ENCODE measurements at regions not wholly inside any gene's neighbourhood (a gene's known extent, or its start where the extent isn't known, plus 50 kb on each side); places are given as distances from the start of the nearest gene placed in this dataset.
"Not testable (repeated sequence)": the region's sequence is repeated elsewhere in the genome, so short reads cannot be mapped to it uniquely, and the experiment has no call there.

GRCh38 chrX:43283187-43283586 lies 372.9 kb upstream of the MAOA start:
- H3K9ac ChIP-seq (ENCODE audit: low read depth in 1 of 2, low read length in 2 of 2) = no peak overlapping the region
- 85% methylated on average over 1 of the region's 1 CpG for WGBS
- H3K4me1 ChIP-seq (ENCODE audit: control insufficient read depth in 4 of 4, insufficient read depth in 4 of 4, low read length in 3 of 4) = no peaks in the 10 kb centered on the region
- H3K9me3 ChIP-seq (ENCODE audit: control insufficient read depth in 4 of 4, low read length in 3 of 4) = no peaks in the 10 kb centered on the region
- H3K4me3 ChIP-seq (ENCODE audit: low read depth in 1 of 3, low read length in 3 of 3) = no peak overlapping the region
- DNase-seq (ENCODE audit: low spot score) = no peak
- TF ChIP-seq YY1 (IDR thresholded peaks at IDR 0.05) (no peak), NR2F2 (IDR thresholded peaks at IDR 0.05) (no peak), FOXA2 (IDR thresholded peaks at IDR 0.05) (no peak)
- TF ChIP-seq, protein P1, sequence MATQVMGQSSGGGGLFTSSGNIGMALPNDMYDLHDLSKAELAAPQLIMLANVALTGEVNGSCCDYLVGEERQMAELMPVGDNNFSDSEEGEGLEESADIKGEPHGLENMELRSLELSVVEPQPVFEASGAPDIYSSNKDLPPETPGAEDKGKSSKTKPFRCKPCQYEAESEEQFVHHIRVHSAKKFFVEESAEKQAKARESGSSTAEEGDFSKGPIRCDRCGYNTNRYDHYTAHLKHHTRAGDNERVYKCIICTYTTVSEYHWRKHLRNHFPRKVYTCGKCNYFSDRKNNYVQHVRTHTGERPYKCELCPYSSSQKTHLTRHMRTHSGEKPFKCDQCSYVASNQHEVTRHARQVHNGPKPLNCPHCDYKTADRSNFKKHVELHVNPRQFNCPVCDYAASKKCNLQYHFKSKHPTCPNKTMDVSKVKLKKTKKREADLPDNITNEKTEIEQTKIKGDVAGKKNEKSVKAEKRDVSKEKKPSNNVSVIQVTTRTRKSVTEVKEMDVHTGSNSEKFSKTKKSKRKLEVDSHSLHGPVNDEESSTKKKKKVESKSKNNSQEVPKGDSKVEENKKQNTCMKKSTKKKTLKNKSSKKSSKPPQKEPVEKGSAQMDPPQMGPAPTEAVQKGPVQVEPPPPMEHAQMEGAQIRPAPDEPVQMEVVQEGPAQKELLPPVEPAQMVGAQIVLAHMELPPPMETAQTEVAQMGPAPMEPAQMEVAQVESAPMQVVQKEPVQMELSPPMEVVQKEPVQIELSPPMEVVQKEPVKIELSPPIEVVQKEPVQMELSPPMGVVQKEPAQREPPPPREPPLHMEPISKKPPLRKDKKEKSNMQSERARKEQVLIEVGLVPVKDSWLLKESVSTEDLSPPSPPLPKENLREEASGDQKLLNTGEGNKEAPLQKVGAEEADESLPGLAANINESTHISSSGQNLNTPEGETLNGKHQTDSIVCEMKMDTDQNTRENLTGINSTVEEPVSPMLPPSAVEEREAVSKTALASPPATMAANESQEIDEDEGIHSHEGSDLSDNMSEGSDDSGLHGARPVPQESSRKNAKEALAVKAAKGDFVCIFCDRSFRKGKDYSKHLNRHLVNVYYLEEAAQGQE (IDR thresholded peaks at IDR 0.05) = no peak
- H3K27ac ChIP-seq (ENCODE audit: low read depth in 1 of 2, low read length in 2 of 2) = no peak overlapping the region
- H3K27me3 ChIP-seq (ENCODE audit: control insufficient read depth in 4 of 4, insufficient read depth in 4 of 4, low read length in 3 of 4) = no peaks in the 10 kb centered on the region
- no peaks in the 10 kb centered on the region for H3K36me3 ChIP-seq (ENCODE audit: control insufficient read depth in 4 of 4, insufficient read depth in 3 of 4, low read depth in 1 of 4, low read length in 3 of 4)

GRCh38 chrX:43311625-43312024 lies 344.5 kb upstream of the MAOA start:
- not testable (repeated sequence) for DNase-seq (ENCODE audit: low spot score); H3K9ac ChIP-seq (ENCODE audit: low read depth in 1 of 2, low read length in 2 of 2); H3K9me3 ChIP-seq (ENCODE audit: control insufficient read depth in 4 of 4, low read length in 3 of 4); H3K27me3 ChIP-seq (ENCODE audit: control insufficient read depth in 4 of 4, insufficient read depth in 4 of 4, low read length in 3 of 4); H3K27ac ChIP-seq (ENCODE audit: low read depth in 1 of 2, low read length in 2 of 2); H3K4me3 ChIP-seq (ENCODE audit: low read depth in 1 of 3, low read length in 3 of 3); H3K36me3 ChIP-seq (ENCODE audit: control insufficient read depth in 4 of 4, insufficient read depth in 3 of 4, low read depth in 1 of 4, low read length in 3 of 4); H3K4me1 ChIP-seq (ENCODE audit: control insufficient read depth in 4 of 4, insufficient read depth in 4 of 4, low read length in 3 of 4)
- 46% methylated on average over 4 of the region's 4 CpGs for WGBS

DNA sequence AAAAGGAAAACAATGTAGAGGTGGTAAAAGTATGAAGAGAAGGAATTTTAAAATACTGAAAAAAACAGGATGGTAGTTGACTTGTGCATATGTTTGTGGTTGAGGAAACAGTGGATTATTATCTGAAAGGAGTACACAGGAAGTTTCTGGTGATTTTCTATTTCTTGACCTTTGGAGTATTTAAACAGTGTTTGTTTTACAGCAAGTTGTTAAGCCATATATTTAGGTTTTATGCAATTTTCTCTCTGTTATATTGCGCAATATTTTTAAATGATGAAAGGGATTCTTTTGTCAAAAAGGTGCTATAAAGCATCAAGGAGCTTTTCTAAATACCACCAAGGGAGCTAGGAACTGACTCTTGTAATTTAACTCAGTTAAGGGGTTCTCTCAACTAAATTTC lies 343.1 kb upstream of the MAOA start:
- TF ChIP-seq GABPA (IDR thresholded peaks at IDR 0.05 in 1 of 2, conservative IDR thresholded peaks at IDR 0.05 in 1 of 2) (no peak), JUND (IDR thresholded peaks at IDR 0.05) (no peak), RAD21 (IDR thresholded peaks at IDR 0.05) (no peak), HNF4A (conservative IDR thresholded peaks at IDR 0.05) (no peak), HNF4G (IDR thresholded peaks at IDR 0.05) (no peak), EGR1 (IDR thresholded peaks at IDR 0.05; ENCODE audit: low read depth in 2 of 2) (no peak), SP1 (IDR thresholded peaks at IDR 0.05) (no peak), NR2F2 (IDR thresholded peaks at IDR 0.05) (no peak), TAF1 (conservative IDR thresholded peaks at IDR 0.05) (no peak)
- H3K9me3 ChIP-seq (ENCODE audit: control insufficient read depth in 4 of 4, low read length in 3 of 4) = no peaks in the 10 kb centered on the region
- H3K27me3 ChIP-seq (ENCODE audit: control insufficient read depth in 4 of 4, insufficient read depth in 4 of 4, low read length in 3 of 4) = no peaks in the 10 kb centered on the region
- no peak for DNase-seq (ENCODE audit: low spot score)
- no peak overlapping the region for H3K4me3 ChIP-seq (ENCODE audit: low read depth in 1 of 3, low read length in 3 of 3)
- 83% methylated on average over 1 of the region's 1 CpG for WGBS
- H3K27ac ChIP-seq (ENCODE audit: low read depth in 1 of 2, low read length in 2 of 2) = no peak overlapping the region
- no peaks in the 10 kb centered on the region for H3K36me3 ChIP-seq (ENCODE audit: control insufficient read depth in 4 of 4, insufficient read depth in 3 of 4, low read depth in 1 of 4, low read length in 3 of 4)
- H3K4me1 ChIP-seq (ENCODE audit: control insufficient read depth in 4 of 4, insufficient read depth in 4 of 4, low read length in 3 of 4) = no peaks in the 10 kb centered on the region
- H3K9ac ChIP-seq (ENCODE audit: low read depth in 1 of 2, low read length in 2 of 2) = no peak overlapping the region

- Histone ChIP-seq H3K4me3 (ENCODE audit: low read depth in 1 of 3, low read length in 3 of 3) (no peak overlapping the region), H3K27ac (ENCODE audit: low read depth in 1 of 2, low read length in 2 of 2) (no peak overlapping the region), H3K9me3 (ENCODE audit: control insufficient read depth in 4 of 4, low read length in 3 of 4) (no peaks in the 10 kb centered on the region), H3K9ac (ENCODE audit: low read depth in 1 of 2, low read length in 2 of 2) (no peak overlapping the region), H3K4me1 (ENCODE audit: control insufficient read depth in 4 of 4, insufficient read depth in 4 of 4, low read length in 3 of 4) (no peaks in the 10 kb centered on the region), H3K27me3 (ENCODE audit: control insufficient read depth in 4 of 4, insufficient read depth in 4 of 4, low read length in 3 of 4) (no peaks in the 10 kb centered on the region), H3K36me3 (ENCODE audit: control insufficient read depth in 4 of 4, insufficient read depth in 3 of 4, low read depth in 1 of 4, low read length in 3 of 4) (no peaks in the 10 kb centered on the region)
- 86% methylated on average over 3 of the region's 3 CpGs for WGBS
- DNase-seq (ENCODE audit: low spot score) = no peak
- TF ChIP-seq GABPA (IDR thresholded peaks at IDR 0.05 in 1 of 2, conservative IDR thresholded peaks at IDR 0.05 in 1 of 2) (no peak), HNF4A (conservative IDR thresholded peaks at IDR 0.05) (no peak), FOXA1 (IDR thresholded peaks at IDR 0.05) (no peak), SP1 (IDR thresholded peaks at IDR 0.05) (no peak), CTCF (IDR thresholded peaks at IDR 0.05; ENCODE audit: low read depth, low read length, missing input control) (no peak), EGR1 (IDR thresholded peaks at IDR 0.05; ENCODE audit: low read depth in 2 of 2) (no peak), TAF1 (conservative IDR thresholded peaks at IDR 0.05) (no peak), RAD21 (IDR thresholded peaks at IDR 0.05) (no peak)
- TF ChIP-seq, protein P1 (IDR thresholded peaks at IDR 0.05) = no peak
Observed at GRCh38 chrX:43314525-43314924, 341.6 kb upstream of the MAOA start.

Data from liver (tissue), 8 donors.